ENCODE measurements at regions not wholly inside any gene's neighbourhood (a gene's known extent, or its start where the extent isn't known, plus 50 kb on each side); places are given as distances from the start of the nearest gene placed in this dataset.
"Not testable (repeated sequence)": the region's sequence is repeated elsewhere in the genome, so short reads cannot be mapped to it uniquely, and the experiment has no call there.

DNA sequence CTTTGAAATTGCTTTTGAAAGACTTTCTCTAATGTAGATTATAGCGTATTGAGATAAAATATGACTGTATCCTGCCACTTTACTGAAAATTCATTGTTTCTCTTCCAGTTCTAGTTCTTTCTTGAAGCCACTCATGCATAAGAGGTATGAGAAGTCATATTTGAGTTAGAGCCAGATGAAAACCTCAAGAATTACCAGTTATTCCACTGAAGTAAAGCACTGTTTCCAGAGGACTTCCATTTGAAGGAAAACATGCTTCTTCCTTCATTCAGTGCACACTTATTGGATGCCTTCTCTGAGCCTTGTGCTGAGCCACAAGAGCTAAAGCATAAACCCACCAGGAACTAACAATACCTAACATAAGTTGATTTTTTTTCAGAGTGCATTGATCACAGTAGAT, 513.4 kb downstream of the ZNF385D start:
- no peak for DNase-seq

DNA sequence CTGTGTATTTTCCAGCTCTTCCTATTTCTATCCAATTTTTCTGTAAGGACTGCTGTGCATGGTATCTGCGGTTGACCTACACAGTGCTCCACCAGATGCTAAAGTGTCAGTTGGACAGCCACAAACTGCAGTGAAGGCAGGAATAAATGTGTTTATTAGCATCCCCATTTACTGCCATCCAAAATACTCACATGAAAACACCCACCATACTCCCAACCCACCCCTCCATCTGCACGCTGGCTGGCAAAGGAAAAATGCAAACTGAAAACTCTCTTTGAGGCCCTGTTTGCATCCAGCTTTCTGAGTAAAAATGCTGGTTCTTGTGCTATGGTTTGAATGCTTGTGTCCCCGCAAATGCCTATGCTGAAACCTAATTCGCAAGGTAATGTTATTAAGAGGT, 515.5 kb downstream of the ZNF385D start:
- DNase-seq: no peak

DNA sequence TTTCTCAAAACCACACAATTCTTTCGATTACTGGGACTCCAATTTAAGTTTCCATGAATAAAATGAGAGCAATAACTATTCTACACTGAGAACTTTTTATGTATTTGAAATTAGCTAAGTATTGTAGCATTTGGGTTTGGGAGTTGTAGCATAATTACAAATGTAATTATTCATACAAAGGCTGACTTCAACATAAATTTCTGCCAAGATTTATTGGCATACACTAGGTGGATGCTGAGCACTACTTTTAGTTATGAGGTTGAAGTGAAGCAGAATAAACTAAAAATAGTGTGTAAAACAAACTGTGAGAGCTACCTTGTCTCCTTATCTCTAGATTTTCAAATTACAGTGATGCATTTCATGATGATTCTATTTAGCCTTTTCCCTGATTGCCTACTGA, 516.1 kb downstream of the ZNF385D start:
- no peak for DNase-seq

DNA sequence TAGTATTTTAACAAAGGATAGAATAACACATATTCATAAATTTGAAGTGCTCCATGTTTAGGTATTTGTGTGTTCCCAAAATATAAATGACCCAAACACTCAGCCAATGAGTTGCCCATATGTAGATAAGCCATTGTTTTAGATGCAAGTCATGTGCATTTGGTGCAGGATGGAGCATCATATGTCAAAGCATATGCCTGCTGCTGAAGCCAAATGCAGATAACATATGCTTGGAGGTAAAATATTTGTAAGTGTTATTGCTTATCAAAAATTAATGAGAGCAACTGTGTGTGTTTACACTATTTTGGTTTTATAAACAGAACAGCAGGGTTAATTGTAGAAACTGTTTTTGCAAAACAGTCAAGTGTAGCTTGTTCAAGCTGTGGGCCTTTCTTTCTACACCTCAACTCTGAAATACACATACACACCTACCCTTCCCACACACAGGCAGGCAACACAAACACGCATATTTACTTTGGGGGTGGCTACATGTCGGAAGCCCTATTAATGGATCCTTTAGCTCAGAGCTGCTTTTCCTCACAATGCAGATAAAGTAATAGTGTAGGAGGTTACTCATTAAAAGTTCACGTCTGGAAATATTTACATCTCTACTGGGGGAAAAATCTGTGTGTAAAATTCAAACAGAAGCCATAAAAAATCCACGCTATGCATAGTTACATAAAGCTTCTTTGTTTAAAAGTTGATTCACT, 521.4 kb downstream of the ZNF385D start:
- DNase-seq: no peak

DNA sequence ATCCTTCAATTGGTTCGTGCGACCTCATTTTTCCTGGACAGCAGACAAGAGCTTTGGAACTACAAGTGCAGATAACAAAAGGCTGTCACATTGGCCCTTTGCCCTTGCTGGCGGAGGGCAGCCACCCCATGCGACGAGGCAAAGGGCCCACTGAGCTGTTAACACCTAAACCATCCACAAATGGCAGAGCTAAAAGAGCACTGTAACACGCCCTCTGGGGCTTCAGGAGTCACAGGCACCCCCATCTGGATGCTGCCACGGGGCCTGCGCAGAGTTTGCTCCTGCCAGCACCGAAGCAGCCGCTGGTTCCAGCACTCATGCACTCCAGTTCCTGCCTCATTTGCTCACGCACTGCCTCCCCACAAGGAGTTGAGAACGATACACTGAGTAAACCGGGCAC, 524.9 kb downstream of the ZNF385D start:
- no peak for DNase-seq

DNA sequence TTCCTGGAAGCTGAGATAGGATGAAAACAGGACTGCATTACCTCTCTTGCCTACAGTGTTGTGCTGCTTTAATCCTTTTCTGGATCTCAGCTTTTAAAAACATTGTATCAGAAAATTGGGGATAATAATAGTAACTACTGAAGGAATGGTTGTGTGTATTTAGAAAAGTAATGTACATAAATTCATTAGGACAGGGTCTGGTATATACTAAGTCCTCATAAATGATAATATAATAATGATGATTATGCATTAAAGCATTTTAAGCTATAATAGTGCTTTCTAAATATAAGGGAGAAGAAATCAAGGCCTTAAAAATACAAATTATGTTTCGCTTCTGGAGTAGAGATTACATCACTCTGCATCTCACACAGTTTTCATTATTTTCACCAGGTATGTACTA, 530.1 kb downstream of the ZNF385D start:
- no peak for DNase-seq

DNA sequence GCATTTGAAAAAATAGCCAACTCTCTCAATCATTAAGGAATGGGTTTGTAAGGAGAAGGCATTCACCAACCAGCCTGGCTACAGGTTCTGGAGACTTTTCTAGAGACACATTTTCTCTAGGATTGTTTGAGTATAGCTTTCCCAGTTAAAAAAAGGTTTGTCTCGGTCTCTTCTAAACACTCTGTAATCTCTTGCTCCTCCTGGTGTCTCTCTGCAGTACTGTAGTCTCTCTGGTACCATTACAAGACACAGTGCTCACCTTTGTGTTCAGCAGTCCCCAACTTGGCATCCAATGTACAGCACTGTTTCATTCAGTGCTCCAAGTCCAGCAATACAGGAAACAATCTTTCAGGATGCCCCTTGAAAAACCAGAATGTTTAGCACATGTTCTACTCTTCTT, 534.4 kb downstream of the ZNF385D start:
- no peak for DNase-seq

DNA sequence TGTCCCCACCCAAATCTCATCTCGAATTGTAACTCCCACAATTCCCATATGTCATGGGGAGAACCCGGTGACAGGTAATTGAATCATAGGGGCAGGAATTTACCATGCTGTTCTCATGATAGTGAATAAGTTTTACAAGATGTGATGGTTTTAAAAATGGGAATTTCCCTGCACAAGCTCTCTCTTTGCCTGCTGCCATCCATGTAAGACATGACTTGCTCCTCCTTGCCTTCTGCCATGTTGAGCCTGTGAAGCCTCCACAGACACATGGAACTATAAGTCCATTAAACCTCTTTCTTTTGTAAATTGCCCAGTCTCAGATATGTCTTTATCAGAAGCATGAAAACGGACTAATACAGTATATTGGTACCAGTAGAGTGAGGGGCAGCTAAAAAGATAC, 546.9 kb downstream of the ZNF385D start:
- not testable (repeated sequence) for DNase-seq

DNA sequence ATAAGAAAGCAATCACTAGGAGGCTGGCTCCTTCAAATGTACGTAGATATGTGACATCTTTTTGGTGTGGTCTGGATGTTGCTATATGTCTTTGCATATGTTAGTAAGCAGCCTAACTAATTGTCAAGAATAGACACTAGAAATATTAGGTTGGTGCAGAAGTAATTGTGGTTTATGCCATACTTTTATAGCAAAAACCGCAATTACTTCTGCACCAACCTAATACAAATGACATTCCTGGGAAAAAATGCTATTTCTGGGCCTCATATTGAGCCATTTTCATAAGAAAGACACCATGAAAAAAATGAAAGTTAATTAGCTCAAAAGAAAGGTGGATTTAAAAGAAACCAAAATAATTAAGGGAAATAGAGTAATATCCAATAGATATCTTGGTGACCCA, 555.8 kb downstream of the ZNF385D start:
- no peak for DNase-seq

DNA sequence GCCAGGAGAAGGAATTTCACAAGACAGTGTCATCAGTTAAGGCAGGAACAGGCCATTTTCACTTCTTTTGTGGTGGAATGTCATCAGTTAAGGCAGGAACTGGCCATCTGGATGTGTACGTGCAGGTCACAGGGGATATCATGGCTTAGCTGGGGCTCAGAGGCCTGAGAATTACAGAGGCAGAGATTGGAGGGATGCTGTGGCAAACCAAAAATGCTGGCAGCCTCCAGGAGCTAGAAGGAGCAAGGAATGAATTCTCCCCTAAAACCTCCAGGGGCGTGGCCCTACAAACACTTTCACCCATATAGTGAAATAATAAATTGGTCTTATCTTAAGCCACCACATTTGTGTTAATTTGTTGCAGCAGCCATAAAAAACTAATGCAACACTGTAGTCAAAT, 557.0 kb downstream of the ZNF385D start:
- DNase-seq: not testable (repeated sequence)

DNA sequence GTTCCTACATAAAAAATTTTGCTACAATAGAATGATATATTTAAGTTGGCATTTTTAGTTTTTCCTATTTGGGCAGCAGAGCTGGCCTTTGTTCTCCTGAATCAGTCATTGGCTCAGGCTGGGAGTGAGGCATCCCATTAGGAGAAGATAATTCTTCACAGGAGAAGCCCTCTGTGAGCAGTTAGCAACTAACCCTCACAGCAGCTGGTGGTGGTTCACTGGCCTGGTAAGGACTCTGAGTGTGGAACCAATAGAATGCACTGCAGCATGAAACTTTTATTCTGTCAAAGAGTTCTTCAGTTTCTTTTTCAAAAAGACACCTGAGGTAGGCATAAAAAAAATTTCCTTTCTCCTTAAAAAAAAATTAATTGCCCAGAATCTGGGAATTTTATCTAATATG, 562.6 kb downstream of the ZNF385D start:
- no peak for DNase-seq

DNA sequence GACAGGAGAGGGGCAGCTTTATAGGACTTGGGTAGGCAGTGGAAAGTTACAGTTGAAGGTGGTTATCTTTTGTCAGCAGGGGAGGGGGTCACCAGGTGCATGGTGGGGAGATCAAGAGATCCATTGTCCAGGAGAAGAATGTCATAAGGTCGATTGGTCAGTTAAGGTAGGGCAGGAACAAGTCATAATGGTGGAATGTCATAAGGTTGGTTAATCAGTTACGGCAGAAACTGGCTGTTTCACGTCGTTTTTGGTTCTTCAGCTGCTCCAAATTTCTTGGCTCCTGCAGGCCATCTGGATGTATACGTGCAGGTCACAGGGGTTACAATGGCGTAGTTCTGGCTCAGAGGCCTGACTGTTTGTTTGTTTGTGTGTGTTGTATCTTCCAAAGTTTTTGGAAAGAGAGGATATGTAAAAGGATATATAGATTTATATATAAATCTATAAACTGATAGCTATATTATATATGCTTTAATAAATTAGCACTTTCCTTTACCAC, 565.1 kb downstream of the ZNF385D start:
- no peak for DNase-seq

DNA sequence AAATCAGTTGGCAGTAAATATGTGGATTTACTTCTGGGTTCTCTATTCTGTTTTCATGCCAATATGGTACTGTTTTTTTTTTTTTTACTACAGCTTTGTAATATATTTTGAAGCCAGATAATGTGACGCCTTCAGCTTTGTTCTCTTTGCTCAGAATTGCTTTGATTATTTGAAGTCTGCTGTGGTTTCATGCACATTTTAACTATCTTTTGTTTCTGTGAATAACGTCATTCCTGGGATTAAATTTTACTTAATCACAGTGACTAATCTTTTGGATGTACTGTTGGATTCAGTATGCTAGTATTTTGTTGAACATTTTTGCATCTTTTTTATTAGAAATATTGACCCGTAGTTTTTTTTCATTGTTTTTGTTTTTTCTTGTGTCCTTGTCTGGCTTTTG, 576.5 kb downstream of the ZNF385D start:
- DNase-seq: no peak

DNA sequence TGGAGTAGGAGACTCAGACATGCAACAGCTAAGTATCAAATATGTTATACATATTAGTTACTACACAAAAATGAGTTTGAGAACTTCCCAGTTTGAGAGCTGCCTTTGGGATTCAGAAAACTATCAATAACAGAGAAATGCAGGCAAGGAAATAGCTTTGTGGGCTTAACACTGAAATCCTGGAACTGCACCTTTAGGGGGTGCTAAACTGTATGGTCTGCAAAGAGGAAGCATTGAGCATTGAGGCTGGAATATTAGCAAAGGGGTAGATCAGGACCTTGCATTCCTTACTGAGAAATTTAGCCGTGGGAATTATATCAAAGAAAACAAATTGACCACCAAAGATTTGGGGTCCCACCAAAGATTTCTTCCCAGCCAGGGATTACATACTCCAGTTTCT, 580.0 kb downstream of the ZNF385D start:
- DNase-seq: no peak

DNA sequence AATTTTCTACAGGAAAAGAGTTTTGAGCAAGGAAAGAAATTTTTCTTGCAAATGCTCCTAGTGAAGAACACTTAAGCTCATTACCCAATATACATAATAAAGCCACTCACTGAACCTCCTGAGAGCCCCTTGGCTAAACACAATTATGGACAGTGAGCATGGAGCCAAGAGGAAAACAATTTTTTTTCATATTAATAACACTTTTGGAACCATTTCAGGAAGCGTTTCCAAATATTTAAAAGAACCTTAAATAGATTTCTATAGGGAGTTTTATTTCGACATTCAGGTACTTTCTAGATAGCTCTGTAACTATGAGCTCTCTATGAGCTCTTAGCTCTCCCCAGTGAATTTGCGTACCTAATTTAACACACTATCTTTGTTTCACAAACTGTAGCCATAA, 581.1 kb downstream of the ZNF385D start:
- peak; percentile 24 for DNase-seq

DNA sequence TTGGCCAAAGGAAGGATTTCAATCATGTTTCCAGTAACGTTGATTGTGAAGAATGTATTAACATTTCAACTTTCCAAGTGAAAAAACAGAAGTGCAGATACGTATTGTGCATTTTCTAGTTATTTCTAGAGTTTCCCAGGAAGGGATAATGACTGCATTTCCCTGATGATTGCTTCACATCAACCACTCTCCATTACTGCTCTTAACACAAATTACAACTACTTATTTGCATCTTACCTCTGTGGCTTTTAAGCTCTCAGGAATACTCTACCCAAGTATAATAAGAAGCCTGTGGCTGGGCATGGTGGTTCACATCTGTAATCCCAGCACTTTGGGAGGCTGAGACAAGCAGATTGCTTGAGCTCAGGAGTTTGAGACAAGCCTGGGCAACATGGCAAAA, 582.5 kb downstream of the ZNF385D start:
- no peak for DNase-seq

DNA sequence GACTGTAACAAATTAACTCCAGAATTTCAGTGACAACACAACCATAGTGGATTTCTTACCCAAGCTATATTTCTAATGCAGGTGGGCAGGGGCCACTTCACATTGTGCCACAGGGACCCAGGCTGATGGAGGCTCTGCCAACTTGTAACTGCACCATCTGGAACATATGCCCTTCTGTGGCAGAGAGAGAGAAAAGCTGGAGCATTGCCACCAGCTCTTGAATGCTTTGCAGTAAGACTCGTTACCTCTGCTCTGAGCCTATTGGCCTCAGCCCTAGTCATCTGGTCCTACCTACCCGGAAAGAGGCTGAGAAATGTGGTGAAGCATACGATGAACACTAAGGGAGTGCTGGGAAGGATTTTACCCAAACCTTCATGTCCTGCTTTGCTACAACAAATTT, 587.1 kb downstream of the ZNF385D start:
- no peak for DNase-seq

DNA sequence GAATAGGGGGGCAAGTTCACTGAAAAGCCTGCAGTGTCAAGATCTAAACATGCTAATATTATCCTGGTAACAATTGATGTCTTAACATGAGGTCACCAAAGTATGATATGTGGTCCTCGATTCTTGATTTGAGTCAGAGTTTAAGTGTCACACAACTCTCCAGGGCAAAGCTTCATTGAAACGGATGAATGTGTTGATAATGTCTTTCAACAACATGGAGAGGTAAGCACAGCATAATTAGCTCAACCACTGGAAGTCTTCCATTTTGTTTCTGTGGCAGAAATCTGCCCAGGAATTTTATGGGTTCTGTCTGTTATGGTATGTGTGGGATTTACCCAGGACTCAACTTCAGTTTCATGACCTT, 591.5 kb downstream of the ZNF385D start:
- DNase-seq: no peak

DNA sequence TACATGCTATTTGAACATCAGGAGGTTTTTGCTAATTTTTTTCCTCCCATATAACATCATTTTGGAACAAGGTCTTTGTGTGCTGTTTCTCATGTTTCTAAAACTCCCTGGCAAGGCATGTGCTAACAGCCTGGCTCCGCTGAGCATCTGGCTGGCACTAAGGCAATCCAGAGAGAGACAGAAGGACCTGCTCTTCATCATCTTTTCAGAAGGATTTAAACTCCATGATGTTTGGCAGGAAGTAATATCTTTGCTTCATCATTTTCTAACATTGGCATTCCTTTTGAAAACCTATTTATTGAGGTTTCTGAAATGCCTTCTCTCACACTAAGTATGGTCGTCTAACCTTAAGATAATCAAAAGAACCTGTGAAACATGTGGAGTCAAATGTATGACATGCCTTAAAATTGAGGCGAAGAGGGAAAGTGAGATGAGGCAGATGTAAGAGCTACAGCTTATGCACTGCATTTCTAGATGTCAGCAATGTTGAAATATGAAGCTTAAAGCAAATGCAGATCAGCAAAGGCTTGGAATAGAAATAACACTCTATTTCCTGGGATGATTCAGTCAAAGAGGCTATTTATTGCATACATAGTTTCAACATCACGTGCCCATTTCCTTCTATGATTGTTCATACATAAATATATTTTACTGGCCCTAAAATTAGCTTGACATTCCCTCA, 592.0 kb downstream of the ZNF385D start:
- no peak for DNase-seq

DNA sequence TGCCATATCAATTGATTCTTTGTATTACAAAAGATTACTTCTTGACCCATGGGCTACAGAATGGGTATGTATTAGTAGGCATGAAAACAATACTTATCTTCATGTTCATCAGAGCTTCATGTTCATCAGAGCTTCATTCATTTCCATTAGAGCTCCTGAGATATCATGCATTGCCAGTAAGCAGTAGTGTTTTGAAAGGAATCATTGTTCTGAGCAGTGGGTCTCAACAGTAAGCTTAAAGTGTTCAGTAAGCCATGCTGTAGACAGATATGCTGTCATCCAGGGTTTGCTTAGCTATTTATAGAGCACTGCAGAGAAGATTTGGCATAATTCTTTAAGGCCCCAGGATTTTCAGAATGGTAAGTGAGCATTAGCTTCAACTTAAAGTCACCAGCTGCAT, 596.1 kb downstream of the ZNF385D start:
- no peak for DNase-seq

DNA sequence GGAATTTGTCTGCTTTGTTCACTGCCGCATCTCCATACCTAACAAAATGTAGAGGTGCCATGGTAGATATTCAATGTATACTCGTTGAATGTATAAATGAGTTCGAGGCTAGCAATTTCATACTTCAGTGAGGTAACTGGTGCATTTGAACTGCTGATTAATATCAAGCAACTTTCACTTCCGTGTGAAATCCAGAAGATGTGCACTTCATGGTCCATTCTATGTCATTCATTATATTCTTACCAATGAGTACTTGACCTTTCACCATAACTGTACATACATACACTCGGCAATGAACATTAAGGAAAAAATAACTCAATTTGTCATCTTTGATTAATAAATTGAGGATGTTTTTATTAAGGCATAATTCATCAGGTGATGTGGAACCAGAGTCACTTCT, 598.5 kb downstream of the ZNF385D start:
- DNase-seq: no peak

DNA sequence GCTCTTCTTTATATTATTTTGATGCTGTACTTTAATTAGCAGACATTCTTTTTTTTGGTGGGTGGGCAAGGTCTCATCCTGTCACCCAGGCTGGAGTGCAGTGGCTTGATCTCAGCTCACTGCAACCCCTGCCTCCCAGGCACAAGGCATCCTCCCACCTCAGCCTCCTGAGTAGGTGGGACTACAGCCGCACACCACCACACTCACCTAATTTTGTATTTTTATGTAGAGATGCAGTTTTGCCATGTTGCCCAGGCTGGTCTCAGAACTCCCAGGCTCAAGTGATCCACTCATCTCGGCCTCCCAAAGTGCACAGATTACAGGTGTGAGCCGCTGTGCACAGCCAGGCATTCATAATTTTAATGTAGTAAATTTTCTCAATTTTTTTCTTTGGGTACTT, 608.1 kb downstream of the ZNF385D start:
- DNase-seq: no peak

DNA sequence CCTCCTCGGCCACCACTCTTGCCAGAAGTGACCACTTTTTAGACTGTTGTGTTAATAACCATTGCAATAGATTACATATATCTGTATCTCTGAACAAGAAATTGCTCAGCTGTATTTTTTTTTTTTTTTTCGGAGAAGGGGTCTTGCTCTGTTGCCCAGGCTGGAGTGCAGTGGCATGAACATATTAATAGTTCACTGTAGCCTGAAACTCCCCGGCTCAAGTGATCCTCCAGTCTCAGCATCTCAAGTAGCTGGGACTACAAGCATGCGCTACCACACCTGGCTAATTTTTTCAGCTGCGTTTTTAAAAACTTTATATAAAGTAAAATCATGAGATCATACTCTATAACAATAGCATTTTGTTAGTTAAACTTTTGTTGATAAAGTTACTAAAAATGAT, 609.0 kb downstream of the ZNF385D start:
- DNase-seq: no peak

DNA sequence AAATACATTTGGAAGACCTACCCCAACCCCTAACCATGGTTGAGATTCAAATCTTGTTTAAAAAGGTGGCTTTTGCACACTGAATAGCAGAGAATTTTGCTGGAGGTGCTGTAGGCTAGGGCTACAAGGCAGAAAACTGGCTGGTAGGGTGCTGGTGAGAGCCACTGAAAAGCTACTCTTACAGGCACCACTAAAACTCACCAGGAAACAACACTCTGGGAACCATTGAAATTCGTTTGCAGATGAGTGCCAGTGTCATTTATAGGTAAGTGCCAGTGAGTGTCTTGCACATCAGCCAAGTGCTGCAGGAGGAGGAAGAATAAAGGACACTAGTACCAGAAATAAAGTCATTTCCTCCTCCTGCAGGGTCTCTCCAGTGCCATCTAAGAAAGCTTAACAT, 610.2 kb downstream of the ZNF385D start:
- no peak for DNase-seq

DNA sequence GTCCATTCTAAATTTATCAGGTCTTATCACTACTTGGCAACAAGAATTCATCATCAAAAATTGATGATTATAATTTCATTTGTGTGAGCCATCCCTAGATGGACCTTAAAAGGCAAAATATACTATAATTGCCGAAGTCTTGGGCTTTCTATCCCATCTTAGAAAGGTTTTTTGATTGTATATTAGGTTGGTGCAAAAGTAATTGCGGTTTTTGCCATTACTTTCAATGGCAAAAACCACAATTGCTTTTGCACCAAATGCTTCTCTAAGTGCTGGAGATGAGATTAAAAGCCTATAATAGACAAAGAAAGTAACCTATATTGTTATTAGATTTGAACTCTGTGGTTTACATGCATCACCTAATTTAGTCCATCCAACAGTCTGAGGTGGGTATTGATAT, 612.9 kb downstream of the ZNF385D start:
- no peak for DNase-seq
